ENCODE measurements at regions not wholly inside any gene's neighbourhood (a gene's known extent, or its start where the extent isn't known, plus 50 kb on each side); places are given as distances from the start of the nearest gene placed in this dataset.
A peak's percentile ranks its signal among the peaks of the same experiment; 100 is the strongest.

DNA sequence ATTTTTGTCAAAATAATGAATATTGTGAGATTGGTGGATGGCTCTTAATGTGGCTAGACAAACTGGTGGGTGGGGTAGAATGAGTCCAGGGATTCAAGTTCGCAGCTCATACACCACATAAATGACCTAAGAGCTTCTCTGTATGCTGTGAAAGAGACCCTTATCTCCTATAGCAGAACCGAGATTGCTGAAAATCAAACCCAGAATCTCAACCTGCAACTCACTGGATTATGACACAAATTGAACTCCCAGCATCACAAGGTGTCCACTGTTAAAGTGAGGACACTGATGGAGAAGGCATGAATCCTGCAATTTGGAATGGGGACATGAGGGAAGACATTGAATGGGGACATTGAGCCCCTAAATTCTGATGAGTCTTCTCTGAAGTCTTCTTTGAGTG, 51.3 kb upstream of the CNKSR3 start:
- DNase-seq, result no peak

DNA sequence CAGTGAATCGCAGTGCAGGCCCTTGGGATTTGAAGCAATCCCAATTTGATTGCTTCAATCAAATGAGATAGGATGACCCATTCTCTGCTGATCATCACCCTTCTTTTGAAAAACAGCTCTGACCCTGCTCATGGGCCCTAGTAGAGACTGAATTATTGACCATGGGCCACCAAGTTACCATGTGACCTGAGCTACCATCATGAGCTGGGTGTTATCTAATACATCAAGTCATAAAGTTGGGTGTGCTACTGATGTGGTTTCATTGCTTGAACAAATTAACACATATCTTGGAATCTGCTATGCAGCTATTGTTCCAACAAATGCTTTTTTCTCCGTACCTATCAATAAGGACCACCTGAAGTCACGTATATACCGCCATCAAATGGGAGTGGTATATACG, 54.8 kb upstream of the CNKSR3 start:
- DNase-seq, result no peak

DNA sequence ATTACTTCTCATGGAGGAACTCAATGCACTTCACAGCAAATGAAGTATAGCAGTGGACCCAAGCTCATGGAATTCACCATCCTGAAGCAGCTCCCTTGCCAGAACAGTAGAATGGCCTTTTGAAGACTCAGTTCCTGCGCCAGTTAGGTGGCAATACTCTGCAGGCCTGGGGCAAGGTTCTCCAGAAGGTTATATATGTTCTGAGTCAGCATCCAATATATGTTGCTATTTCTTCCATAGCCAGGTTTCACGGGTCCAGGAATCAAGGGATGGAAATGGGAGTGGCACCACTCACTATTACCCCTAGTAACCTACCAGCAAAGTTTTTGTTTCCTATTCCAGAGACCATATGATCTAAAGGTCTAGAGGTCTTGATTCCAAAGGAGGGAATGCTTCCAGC, 56.4 kb upstream of the CNKSR3 start:
- no peak for DNase-seq

DNA sequence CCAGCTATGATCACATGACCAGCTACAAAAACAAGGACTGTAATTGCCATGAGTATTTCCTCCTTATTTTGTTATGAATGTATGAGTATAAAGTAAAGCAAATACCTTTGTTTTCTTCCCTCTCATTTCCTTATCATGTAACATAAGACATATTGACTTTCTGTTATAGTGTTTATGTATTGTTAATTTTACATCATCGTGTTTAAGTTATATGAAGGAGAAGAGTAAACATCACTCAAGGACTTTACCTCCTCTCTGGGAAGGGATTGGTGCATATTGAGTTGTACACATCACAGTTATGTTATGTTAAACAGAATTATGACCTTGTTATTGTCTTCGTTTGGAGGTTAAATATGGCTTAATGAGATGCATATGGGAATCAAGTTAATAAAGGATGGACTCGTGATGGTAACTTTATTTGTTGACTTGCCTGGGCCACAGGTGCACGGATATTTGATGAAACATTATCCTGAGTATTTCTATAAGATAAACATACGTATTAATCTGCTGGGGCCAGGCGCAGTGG, 57.3 kb upstream of the CNKSR3 start:
- DNase-seq, result no peak

DNA sequence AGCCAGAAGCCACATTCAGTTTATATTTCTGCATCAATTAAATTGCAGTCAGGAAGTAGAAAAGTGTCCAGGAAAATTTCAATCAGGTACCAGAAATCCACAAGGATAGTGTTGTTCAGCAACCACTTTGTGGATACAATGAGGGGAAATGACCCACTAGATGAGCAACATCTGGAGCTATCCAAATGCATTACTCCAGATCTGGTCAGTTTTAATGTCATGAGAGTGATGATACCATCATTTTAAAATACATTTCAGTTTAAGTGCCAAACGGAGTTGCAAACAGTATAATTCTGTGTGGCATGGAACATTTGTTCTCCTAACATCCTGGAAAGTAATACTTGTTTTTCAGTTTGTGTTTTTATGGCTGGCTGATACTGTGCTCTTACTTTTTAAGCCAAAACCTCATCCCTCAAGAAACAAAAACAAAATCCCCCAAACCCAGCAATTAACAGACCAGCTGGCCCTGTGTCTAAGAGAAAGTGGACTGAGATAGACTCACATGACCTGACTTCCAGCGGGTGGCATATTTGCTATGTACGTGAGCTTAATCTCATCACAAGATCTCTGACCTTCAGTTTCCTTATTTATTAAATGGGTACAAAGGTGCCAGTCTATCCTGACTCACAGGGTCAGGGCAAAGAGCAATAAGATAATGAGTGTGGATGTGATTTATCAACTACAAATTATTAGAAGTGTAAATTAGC, 58.8 kb upstream of the CNKSR3 start:
- DNase-seq, result no peak

DNA sequence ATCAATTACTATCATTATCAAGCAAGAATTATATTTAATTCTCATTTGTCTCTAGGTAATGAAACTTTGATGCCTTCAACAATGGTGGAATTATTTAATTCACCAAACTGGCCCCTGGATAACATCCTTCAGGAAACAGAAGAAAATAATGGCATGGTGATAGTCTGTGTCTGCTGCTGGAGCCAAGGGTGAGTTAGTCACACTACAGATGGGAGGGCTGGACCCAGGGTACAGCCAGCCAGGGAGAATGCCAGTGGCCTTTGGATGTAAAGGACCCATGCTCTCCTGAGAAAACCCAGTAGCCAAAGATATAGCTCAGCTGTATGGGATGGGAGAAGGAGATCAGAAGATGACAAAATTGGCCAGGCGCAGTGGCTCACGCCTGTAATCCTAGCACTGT, 60.0 kb upstream of the CNKSR3 start:
- DNase-seq, result no peak

DNA sequence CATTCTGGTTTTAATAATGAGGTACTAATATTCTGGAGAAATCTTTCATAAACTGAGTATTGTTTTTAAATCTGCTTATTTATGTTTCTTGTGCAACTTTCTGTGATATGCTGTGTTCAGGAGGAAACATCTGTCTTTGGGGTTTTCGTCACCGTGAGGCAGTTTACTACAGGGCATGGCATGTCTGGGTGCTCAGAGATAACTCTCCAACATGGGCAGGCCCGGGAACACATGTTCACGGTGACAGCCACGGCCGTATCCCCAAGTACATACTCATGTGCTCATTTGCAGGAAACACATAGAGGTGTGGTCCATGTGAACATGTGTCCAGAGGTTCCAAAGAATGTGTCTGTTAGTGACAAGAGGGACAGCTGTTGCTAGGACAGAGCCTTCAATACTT, 62.1 kb upstream of the CNKSR3 start:
- no peak for DNase-seq

DNA sequence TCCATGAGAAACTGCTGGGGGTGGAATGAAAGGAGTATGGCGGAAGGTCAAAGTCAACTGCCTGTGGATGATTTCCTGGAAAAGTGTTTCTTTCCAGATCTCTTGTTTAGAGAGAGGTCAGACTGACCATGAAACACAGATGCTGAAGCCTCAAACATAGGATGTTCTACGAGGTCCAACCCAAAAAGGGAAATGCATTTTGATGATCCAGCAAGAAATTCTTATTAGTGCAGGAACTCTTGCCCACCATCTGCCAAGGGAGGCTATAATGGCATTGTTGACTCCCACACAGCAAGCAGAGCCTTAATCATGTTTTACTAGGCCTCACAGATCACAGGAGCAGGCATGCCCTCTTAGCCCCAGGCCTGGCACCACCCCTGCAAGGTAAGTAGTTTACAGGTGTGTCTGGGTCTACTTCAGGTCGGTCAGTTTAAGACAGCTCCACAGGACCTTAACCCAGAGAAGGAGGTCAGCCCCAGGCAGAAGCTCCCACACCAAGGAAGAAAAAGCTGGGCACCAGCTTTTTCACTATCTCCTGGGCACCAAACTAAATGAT, 67.6 kb upstream of the CNKSR3 start:
- no peak for DNase-seq

DNA sequence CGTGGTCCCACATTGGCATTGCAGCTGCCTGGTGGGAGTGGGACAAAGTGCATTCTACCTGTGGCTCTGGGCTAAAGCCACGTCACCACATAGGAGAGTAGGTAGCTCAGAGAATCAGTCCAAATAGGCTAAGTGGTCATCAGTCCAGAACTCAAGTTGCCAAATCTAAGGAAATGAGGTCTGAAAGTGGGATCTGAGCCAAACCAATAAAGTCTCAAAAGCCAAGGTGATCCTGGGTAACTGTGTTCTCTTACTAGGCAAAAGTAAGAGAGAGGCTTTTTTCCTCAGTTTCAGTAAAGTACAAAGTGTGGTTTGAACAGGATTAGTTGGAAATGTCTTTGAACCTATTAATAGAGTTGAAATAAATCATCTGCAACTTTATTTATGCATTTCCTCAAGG, 68.6 kb upstream of the CNKSR3 start:
- peak; percentile 7 for DNase-seq

DNA sequence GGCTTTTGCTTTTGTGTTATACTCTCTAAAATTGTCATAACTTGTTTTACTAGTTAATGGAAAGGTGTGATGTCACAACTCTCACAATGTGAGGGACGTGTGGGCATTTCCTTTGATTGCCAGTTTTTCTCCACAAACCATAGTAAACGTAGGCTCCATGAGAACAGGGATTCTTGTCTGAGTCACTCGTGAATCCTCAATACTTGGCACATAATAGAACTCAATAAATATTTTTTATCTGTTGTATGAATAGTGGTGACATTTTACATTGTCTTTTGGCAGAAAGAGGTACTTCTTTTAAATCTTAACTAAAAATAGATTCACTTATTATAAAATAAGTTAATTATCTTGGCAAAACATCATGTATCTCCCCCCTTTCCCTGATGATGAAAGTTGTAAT, 69.0 kb upstream of the CNKSR3 start:
- peak; percentile 33 for DNase-seq

DNA sequence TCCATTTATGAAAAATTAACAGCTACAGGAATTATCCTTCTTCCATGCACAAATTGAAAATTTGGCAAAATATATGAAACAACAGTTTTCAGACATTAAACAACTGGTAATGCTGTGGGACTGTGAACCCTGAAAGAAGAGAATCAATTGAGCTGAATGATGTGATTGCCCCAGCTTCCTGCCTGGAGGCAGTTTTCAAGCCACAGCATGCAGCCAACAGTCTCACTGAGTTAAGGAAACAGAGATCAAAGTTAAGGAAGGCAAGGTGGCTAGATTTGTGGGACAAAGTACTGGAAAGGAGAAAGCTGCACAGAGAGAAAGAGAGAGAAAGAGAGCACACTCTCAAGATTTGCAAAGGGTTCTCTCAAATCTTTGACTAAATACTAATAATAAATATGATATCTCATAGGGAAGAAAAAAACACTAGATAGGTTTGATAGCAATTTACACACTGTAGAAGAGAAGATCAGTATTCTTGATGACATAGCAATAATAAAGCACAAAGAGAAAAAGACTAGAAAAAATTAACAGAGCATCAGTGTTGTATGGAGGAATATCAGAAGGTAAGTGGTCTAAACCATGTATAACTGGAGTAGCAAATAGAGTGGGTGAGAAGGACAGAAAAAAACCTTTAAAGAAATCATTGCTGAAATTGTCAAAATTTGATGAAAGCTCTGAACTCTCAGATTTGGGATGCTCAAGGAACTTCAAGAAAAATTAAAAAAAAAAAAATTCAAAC, 70.1 kb upstream of the CNKSR3 start:
- no peak for DNase-seq

DNA sequence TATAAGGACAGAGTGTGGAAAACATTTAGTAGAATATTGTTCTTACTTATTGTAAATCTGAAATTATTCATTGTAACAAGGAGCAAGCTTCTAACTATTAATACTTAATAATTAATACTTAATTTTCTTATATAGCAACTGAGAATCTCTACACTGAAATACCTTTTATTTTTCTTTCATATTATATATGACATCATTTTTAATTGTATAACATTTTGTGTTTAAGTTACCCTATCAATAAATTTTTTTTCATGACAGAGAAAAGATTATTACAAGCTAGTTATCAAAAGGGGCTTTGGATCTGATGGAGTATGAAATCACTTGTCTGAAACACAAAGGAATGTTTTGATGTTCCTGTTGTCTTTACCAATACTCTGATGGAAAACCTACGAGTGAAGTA, 72.2 kb upstream of the CNKSR3 start:
- DNase-seq, result no peak

DNA sequence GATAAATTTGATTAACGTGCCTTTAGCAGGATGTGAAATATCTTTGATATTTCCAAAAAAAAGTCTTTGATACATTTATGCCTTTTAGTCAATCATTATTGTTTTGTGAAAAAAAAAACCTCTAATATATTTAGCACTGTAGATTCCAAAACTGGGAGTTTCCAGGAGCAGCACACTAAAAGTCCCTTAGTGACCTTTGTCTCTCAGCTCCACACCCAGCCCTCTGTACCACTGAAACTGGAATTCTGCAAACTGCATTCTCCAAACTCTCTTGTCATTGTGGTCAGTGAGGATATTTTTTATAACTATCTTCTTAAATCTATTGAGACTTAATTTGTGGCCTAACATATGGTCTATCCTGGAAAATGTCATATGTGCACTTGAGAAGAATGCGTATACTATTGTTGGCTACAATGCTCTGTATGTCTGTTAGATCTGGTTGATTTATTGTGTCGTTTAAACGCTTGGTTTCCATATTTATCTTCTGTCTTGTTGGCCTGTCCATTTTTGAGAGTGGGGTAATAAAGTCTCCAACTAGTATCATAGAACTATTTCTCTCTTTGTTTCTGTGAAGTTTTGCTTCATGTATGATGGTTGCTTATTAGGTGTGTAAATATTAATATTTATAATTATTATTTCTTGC, 73.2 kb upstream of the CNKSR3 start:
- DNase-seq, result no peak

DNA sequence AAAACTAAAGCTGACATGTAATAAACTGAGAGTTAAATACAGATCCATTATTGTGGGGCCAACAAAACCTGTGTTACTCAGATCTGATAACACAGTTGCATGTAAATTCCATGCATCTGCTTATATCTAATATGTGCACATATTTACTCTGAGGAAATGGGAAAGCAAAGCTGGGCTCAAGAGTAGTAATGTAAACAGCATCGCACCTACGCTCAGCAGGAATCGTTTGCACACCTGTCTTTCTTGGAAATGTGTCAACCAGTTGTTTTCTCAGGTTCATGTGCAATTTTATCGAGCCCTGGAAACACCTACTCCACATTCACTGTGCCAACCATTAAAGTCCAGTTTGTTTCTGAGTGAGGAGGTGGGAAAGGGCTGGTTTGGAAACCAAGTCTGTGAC, 80.3 kb upstream of the CNKSR3 start:
- no peak for DNase-seq

DNA sequence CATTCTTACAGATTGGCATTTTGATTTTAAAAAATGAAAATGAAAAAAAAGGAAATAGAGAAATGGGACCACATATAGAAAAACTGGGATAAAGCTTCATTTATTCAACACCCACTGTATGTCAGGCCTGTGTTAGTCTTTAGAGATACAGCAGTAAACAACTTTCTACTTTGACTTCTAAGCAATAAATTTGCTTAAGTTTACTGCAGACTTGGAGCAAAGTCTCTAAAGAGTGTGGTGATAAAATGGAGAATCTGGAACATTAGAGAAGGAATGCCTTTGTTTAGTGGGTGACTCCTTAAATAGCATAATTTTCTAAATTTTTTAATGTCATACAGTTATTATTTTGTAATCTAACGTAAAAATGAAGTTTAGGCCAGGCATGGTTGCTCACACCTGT, 80.7 kb upstream of the CNKSR3 start:
- DNase-seq, result no peak

DNA sequence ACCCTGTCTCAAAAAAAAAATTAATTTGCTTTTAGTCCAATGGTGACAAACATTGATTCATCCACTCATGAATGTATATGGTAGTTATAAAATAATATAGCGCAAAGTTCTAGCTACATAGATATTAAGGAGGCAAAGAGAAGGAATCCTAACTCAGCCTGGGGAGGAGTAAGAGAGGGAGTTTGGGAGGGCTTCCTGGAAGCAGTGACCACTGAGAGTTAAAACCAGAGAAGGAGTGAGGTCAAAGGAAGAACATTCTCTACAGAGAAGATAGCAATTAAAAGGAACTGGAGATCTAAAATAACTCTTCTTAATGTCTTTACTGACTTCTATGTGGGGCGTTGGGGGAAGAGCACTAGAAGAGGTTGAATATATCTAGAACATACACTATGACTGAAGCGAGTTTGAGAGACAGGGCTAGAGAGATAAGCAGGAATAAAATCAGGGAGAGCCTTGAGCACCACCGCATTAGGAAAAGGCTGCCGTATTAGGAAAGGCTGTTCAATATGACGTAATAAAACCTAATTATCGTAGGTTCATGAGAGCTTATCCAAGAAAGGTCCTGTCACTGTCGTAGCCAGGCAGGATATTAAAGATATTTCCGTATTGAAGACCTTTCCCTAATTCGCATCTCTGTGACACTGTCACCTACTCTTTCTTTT, 81.8 kb upstream of the CNKSR3 start:
- DNase-seq, result no peak

DNA sequence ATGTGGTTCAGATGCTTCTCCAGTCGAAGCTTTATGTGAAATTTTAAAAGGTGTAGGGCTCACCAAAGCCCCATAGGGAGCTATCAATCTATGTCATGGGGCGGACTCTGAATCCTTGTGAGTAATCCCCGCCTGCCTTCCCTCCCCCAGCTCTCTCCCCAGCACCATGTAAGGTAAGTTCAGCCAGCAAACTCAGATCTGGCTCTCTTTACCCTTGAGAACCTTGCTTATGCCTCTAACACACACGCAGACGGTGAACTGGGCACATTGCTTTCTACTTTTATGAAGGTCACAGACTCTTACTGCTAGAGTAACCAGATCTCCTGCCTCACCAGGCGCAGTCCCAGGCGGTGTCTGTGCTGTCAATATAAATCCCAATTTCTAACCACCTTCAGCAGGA, 82.6 kb upstream of the CNKSR3 start:
- peak; percentile 73 for DNase-seq

DNA sequence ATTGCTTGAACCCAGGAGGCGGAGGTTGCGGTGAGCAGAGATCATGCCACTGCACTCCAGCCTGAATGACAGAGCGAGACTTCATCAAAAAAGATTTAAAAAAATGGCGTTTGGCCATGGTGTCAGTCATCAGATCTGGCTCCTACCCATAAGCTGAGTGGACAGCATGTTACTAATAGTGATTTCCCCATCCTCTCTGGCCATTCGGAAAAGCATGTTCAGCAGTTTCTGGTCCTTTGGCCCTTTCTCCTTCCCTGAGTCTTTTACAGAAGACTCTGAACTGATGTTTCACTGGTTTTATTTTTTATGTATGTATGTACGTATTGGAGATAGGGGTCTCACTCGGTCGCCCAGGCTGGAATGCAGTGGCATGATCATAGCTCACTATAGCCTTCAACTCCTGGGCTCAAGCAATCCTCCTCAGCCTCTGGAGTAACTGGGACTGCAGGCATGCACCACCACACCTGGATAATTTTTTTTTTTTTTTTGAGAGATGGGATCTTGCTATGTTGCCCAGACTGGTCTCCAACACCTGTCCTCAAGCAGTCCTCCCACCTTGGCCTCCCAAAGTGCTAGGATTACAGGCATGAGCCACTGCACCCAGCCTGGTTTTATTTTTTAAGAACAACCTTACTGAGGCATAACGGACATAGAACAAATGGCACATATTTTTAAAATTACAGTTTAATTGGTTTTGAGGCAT, 84.2 kb upstream of the CNKSR3 start:
- DNase-seq, result no peak

DNA sequence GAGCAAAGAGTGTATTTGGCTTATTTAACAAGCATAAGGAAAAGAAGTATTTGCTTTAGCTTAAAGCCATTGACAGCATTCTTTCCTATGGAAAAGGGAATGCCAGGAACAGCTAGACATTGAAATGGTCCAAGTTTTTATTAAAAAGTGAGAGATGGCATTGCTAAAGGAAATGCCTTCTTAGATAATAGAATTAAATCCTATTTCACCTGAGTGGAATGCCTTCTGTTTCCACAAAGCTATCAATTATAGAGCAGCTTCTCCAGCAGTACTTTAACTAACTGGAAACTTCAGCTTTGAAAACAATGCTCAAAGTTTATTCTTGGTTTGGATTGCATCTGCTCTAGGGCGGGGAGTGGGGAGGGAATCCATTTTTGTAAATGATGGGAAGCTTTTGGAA, 85.1 kb upstream of the CNKSR3 start:
- DNase-seq, result no peak

DNA sequence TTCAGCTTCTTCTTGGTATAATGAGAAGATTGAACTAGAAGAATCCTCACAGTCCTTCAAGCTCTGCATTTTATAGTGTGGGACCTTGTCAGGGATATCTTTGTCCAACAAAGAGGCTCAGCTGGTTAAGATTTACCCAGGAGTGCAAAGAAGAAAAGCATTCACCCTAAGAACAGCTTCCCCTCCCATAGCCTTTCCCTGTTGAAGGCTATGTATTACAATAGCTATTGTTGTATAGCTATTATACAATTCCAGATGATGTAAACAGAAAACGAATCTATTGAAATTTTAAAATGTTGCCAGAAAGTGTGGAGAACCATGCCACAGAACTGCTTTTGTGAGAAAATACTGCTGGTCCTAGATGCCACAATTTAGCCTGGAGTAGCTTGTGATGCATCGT, 85.5 kb upstream of the CNKSR3 start:
- DNase-seq, result no peak

DNA sequence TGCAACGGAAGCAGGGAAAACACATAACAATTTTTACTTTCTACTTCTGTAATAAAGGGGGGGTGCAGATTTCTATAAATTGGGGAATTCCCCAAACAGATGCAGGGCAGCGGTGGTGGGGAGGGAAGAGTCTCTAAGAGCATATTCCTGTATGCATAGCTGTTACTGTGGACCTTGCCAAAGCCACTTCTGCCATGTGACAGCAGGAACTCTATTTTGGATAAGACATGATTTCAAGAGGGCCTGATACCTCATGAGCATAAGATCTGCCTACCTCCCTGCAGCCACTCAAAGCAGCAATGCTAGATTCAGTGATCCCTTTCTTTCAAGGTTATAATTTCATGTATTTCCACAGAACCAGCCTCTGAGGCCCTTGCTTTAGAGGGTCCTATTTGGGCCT, 86.2 kb upstream of the CNKSR3 start:
- DNase-seq, result no peak

DNA sequence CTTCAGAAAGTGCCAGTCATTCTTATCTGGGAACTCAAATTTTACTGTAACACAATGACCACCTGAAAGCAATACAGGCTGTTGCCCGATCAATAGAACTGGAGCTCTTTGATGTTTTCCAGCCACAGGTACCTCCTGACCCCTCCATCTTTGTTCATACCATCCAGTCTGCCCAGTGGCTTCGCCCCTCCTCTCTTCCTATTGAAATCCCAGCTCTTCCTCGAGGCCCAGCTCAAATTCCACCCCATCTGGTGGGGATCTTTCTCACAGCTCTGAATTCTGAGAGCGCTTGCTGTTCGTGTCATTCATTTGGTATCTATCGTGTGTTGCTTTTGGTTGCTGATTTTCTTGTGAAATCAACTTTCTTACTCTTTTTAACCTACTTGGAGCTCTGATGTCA, 87.9 kb upstream of the CNKSR3 start:
- no peak for DNase-seq

DNA sequence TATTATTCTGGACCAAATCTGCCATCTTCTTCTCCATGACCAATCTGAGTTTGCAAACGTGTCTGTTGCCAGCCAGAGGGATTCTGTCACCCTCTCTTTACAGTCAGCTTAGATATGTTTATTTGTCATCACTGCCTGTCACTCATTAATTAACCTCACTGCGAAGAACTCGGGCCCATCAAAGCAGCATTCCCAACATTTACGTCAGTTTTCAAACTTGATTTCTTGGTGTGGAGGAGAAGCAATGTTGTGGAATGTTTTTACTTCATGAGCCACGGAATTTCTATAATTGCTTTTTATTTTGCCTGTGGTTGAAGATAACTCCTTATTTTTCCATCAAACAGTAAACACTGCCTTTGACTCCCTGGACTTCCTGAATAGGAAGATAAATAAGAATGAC, 91.8 kb upstream of the CNKSR3 start:
- no peak for DNase-seq

Data from fibroblast of upper back skin (primary cell).